ENCODE measurements at regions not wholly inside any gene's neighbourhood (a gene's known extent, or its start where the extent isn't known, plus 50 kb on each side); places are given as distances from the start of the nearest gene placed in this dataset.

DNA sequence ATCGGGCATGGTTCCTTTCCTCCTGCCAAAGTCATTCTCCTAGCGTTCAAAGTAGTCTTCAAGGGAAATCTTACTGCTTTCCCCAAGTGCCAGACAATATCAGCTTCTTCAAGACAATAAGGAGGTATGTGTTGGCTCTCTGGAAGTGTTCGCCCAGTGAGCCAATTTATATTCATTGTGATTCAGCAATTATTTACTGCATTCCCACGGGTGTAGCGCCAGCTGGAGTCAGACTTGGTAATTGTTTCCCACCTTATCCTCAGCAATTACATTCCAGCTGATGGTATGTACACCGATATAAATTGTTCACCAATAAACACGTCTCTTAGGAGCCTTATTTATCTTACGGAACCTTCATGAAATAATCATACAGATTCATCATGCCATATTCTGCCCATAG lies 103.6 kb upstream of the CTNNB1 start:
- Mint-ChIP-seq H3K4me1 (peaks cover 5% of the 10 kb centered on the region), H3K9me3 (no peaks in the 10 kb centered on the region), H3K27ac (no peak overlapping the region), H3K4me3 (no peak overlapping the region), H3K27me3 (ENCODE audit: low read depth) (no peaks in the 10 kb centered on the region), H3K36me3 (no peaks in the 10 kb centered on the region)
- TF ChIP-seq CTCF (IDR thresholded peaks at IDR 0.05; ENCODE audit: unreplicated experiment): no peak
- DNase-seq (ENCODE audit: low spot score in 2 of 2, unreplicated experiment in 2 of 2): no peak

GRCh38 chr3:41097896-41098496 lies 101.3 kb upstream of the CTNNB1 start:
- H3K27ac Mint-ChIP-seq: no peak overlapping the region
- no peak overlapping the region for H3K4me3 Mint-ChIP-seq
- no peak for DNase-seq (ENCODE audit: low spot score in 2 of 2, unreplicated experiment in 2 of 2)
- H3K4me1 Mint-ChIP-seq: peaks cover 5% of the 10 kb centered on the region
- H3K27me3 Mint-ChIP-seq (ENCODE audit: low read depth): no peaks in the 10 kb centered on the region
- H3K9me3 Mint-ChIP-seq: no peaks in the 10 kb centered on the region
- H3K36me3 Mint-ChIP-seq: no peaks in the 10 kb centered on the region
- no peak for TF ChIP-seq CTCF (IDR thresholded peaks at IDR 0.05; ENCODE audit: unreplicated experiment)

DNA sequence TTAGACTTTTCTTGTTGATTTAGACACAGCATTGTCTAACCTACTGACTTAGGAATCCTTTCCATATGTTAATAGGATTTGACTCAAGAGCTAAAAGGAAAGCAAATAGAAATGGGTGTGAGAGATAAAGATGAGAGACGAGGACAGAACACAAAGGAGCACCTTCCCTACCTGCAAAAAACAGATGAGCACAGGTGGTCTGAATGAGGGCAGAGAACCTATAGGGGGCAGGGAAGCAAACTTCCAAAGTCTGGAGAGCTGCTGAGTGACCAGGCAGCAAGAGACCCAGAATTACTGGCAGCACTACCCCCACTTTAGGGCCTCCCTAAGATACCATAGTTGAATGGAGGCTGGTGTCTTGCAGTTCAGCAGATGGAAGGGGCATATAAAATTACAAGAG lies 98.1 kb upstream of the CTNNB1 start:
- H3K36me3 Mint-ChIP-seq: no peaks in the 10 kb centered on the region
- no peaks in the 10 kb centered on the region for H3K27me3 Mint-ChIP-seq (ENCODE audit: low read depth)
- H3K27ac Mint-ChIP-seq: no peak overlapping the region
- H3K9me3 Mint-ChIP-seq: no peaks in the 10 kb centered on the region
- TF ChIP-seq CTCF (IDR thresholded peaks at IDR 0.05; ENCODE audit: unreplicated experiment): no peak
- no peak for DNase-seq (ENCODE audit: low spot score in 2 of 2, unreplicated experiment in 2 of 2)
- no peaks in the 10 kb centered on the region for H3K4me1 Mint-ChIP-seq
- no peak overlapping the region for H3K4me3 Mint-ChIP-seq

GRCh38 chr3:41102053-41102556 lies 97.2 kb upstream of the CTNNB1 start:
- no peak for DNase-seq (ENCODE audit: low spot score in 2 of 2, unreplicated experiment in 2 of 2)
- Mint-ChIP-seq H3K4me3 (no peak overlapping the region), H3K36me3 (no peaks in the 10 kb centered on the region), H3K9me3 (no peaks in the 10 kb centered on the region), H3K27me3 (ENCODE audit: low read depth) (no peaks in the 10 kb centered on the region), H3K27ac (no peak overlapping the region), H3K4me1 (no peaks in the 10 kb centered on the region)
- TF ChIP-seq CTCF (IDR thresholded peaks at IDR 0.05; ENCODE audit: unreplicated experiment): no peak

DNA sequence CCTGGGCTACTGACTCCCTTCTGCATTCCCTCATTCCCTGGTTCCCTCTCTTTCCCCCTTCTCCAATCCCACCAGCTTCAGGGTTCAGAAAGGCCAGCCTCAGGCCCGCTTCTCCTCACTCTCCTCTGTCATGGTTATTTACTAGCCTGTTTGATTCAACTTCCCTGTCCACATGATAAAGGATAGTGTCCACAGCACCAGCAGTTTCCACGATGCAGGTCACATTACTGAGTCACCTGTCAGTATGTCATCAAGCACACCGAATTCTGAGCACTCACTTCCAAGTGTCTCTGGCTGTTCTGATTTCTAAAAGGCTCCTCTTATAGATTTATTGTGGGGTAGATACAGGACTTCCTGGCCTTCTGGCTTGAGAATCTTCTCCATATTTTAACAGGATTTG lies 96.6 kb upstream of the CTNNB1 start:
- TF ChIP-seq CTCF (IDR thresholded peaks at IDR 0.05; ENCODE audit: unreplicated experiment): no peak
- Mint-ChIP-seq H3K4me3 (no peak overlapping the region), H3K36me3 (no peaks in the 10 kb centered on the region), H3K9me3 (no peaks in the 10 kb centered on the region), H3K27ac (no peak overlapping the region), H3K27me3 (ENCODE audit: low read depth) (no peaks in the 10 kb centered on the region), H3K4me1 (no peaks in the 10 kb centered on the region)
- DNase-seq (ENCODE audit: low spot score in 2 of 2, unreplicated experiment in 2 of 2): no peak

- no peaks in the 10 kb centered on the region for H3K27me3 Mint-ChIP-seq (ENCODE audit: low read depth)
- no peak for DNase-seq (ENCODE audit: low spot score in 2 of 2, unreplicated experiment in 2 of 2)
- H3K36me3 Mint-ChIP-seq: no peaks in the 10 kb centered on the region
- no peak for TF ChIP-seq CTCF (IDR thresholded peaks at IDR 0.05; ENCODE audit: unreplicated experiment)
- H3K4me3 Mint-ChIP-seq: no peak overlapping the region
- no peaks in the 10 kb centered on the region for H3K9me3 Mint-ChIP-seq
- no peak overlapping the region for H3K27ac Mint-ChIP-seq
- no peaks in the 10 kb centered on the region for H3K4me1 Mint-ChIP-seq
Measured at GRCh38 chr3:41103200-41103599, 96.1 kb upstream of the CTNNB1 start.
